GM12891 (cell line): ENCODE measurements at regions not wholly inside any gene's neighbourhood (a gene's known extent, or its start where the extent isn't known, plus 50 kb on each side); places are given as distances from the start of the nearest gene placed in this dataset.

Experiments
- POLR2A ChIP-seq: IDR thresholded peaks from 2 replicates; pipeline ENCODE4 v1.6.1; 2011; ENCODE audit warnings: low read depth, low read length, control low read depth
- POLR2AphosphoS5 ChIP-seq: IDR thresholded peaks from 2 replicates; pipeline ENCODE4 v1.6.1; 2011; ENCODE audit warnings: low read depth, low read length, control low read depth

GRCh38 chr2:228545041-228545747 lies 363.7 kb upstream of the SPHKAP start:
- no peak for TF ChIP-seq POLR2AphosphoS5
- no peak for TF ChIP-seq POLR2A
